A172 (cell line): ENCODE measurements at regions not wholly inside any gene's neighbourhood (a gene's known extent, or its start where the extent isn't known, plus 50 kb on each side); places are given as distances from the start of the nearest gene placed in this dataset.
A peak's percentile ranks its signal among the peaks of the same experiment; 100 is the strongest.

ENCODE experiments used
- DNase-seq: peaks from one replicate; pipeline ENCODE4 v3.0.0-alpha.2; 2015; ENCODE audit warnings: low spot score

DNA sequence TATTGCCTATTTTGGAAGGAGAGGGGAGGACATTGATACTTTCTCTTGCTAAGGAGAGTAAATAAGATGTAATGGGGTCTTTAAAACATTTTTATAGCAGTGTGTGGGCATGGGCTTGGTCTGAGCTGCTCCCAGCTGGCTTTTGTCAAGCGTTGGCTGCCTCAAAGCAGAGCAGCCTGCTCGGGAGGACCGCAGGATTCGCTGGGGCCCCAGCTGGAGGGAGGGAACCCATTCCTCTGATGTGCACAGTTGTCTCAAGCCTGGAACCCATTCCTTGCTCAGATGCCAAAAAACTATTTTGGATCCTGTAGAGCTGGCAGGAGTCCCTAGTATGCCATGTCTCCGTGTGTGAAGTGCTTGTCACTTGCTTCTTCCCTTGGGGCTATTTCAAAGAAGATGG lies 59.4 kb upstream of the RMDN2 start:
- no peak for DNase-seq

DNA sequence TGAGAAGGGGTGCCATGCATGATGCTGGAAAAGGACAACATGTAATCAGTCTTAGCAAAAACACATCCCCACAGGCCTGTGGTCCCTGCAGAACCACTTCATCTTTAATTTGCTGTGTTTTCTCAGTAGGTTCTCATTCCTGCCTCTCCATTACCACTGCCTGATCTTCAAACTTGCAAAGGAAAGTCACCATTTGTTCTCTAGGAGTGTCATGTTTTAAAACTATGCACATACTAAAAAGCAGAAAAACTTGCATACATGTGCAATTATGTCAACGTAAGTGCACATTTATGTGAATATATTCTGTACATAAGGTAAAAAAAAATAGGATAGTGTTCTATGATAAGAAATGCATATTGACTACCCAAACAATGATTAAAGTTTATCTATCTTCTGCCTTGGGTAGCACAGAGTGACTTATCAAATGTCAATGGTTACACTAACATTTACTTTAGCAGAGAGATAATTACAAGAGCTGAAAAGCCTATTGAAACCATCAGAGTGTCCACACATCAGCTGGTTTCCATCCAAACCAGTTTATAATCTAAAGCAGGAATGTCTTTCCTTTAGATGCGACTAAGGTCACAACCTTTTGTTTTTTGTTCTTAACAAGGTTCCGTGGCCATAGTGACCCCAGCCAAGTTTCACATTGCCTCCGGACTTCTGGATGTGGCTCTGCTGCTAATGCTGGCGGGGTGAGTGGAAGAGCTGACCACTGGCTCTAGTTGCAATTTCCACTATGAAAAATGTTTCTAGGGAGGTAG lies 58.7 kb upstream of the RMDN2 start:
- DNase-seq, result no peak

DNA sequence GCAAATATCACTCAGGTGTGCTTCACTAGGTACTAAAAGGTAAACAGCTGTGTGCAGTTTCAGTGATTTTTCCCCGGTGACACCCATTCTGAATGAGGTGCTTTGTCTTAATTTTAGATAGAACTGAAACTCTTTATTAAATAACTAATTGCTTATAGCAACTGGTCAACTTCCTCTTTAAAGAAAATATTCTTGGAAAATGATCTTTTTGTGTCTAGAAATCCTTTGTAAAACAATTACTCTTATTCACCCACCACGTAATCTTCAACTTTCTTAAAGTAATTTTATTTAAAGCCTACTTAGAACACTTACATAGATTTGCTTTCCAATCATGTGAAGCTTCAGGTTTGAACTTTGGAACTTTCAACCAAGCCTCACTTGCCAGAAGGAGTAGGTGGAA lies 57.9 kb upstream of the RMDN2 start:
- DNase-seq, result no peak

- DNase-seq, result no peak
Measured at GRCh38 chr2:37868866-37869265, 56.2 kb upstream of the RMDN2 start.

DNA sequence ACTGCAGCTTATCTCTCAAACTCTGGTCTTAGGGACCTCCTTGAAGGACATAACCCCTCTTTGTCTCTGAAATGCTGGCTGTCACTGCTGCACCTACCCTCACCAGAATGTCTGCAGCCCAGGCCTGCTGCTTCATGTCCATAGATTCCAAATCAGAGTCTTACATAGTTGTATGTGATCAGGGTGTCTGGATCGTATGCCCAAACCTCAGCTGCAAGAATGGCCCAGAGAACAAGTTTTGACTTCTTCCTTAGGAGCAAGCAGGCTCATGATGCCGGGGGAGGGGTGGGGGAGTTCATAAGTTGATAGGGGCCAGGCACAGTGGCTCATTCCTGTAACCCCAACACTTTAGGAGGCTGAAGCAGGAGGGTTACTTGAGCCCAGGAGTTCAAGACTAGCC lies 55.8 kb upstream of the RMDN2 start:
- DNase-seq, result no peak

GRCh38 chr2:37869771-37870170 lies 55.3 kb upstream of the RMDN2 start:
- DNase-seq, result peak; percentile 22

DNA sequence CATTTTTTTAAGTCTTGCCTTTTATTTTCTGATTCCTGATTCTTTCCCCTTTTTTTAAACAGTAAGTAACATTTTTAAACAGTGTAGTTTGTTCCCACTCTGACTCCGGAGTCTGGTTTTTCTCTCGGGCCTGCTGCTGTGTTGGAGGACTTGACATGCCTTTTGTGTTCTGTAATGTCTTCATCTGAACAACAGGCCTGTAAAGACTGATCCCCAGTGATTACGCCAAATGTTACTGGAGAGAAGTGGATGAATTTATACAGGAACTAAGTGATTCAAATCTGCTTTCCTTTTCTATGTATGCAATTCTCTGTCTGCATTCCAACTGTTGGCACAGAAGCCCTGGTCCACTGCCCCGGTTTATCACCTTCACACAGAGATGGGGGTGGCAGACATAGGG lies 54.3 kb upstream of the RMDN2 start:
- no peak for DNase-seq

GRCh38 chr2:37871456-37872191 lies 53.5 kb upstream of the RMDN2 start:
- DNase-seq, result peak; percentile 76

- no peak for DNase-seq
Measured at GRCh38 chr2:37872192-37872750, 52.8 kb upstream of the RMDN2 start.

DNA sequence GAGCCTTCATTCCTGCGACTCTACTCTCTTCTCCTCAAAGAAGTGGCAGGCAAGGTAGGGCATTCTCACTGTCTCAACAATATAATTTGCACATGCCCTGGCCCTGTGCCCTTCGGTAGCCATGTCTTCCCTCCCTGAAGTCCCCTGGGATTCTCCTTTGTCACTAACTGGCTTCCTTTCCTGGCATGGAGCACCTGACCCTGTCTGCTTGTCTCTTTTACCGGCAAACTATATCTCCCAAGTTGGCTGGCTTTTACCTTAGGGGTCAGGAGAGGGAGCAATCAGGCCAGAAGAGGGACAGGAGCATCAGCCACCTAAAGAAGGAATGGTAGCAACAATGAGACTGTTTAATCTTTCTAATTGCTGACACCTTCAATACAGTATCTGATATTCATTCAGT lies 51.9 kb upstream of the RMDN2 start:
- DNase-seq, result no peak

- DNase-seq, result no peak
Measured at GRCh38 chr2:37873749-37874330, 51.2 kb upstream of the RMDN2 start.

- DNase-seq, result no peak
Measured at GRCh38 chr2:37874470-37874869, 50.6 kb upstream of the RMDN2 start.
